KMS-11 (cell line): ENCODE measurements at regions not wholly inside any gene's neighbourhood (a gene's known extent, or its start where the extent isn't known, plus 50 kb on each side); places are given as distances from the start of the nearest gene placed in this dataset.

Experiments used
- H2AFZ ChIP-seq: fragments of 200-600 bp; sonication (generic); 2 replicates; pipeline ENCODE4 v1.6.1; 2016; ENCODE audit warnings: antibody characterized with exemption, mixed run types, low read depth
- H3K27ac ChIP-seq: fragments of 200-600 bp; sonication (generic); 2 replicates; pipeline ENCODE4 v1.6.1; 2016; ENCODE audit warnings: mild to moderate bottlenecking, mixed run types
- H3K27me3 ChIP-seq: fragments of 200-600 bp; sonication (generic); 2 replicates; pipeline ENCODE4 v1.6.1; 2017; ENCODE audit warnings: mild to moderate bottlenecking, low read depth, mixed run types, moderate library complexity; ENCODE audit not compliant: insufficient read depth
- H3K36me3 ChIP-seq: fragments of 200-600 bp; sonication (generic); 2 replicates; pipeline ENCODE4 v1.6.1; 2017; ENCODE audit warnings: mild to moderate bottlenecking, mixed run types; ENCODE audit not compliant: insufficient read depth
- H3K4me1 ChIP-seq: fragments of 200-600 bp; sonication (generic); 2 replicates; pipeline ENCODE4 v1.6.1; 2016; ENCODE audit warnings: mild to moderate bottlenecking, low read depth, mixed run types; ENCODE audit not compliant: poor library complexity, severe bottlenecking
- H3K4me2 ChIP-seq: fragments of 200-600 bp; sonication (generic); 2 replicates; pipeline ENCODE4 v1.7.0; 2016; ENCODE audit warnings: mild to moderate bottlenecking, mixed run types
- H3K4me3 ChIP-seq: fragments of 200-600 bp; sonication (generic); IDR thresholded peaks from 2 replicates; pipeline ENCODE4 v1.6.1; 2017; ENCODE audit warnings: low read depth, low read length, mixed read lengths; ENCODE audit not compliant: insufficient read depth
- H3K79me2 ChIP-seq: fragments of 200-600 bp; sonication (generic); 2 replicates; pipeline ENCODE4 v1.6.1; 2016; ENCODE audit warnings: low read depth, mixed run types; ENCODE audit not compliant: insufficient read depth
- H3K9ac ChIP-seq: fragments of 200-600 bp; sonication (generic); 2 replicates; pipeline ENCODE4 v1.6.1; 2016; ENCODE audit warnings: mild to moderate bottlenecking, mixed run types
- H4K20me1 ChIP-seq: fragments of 200-600 bp; sonication (generic); 2 replicates; pipeline ENCODE4 v1.6.1; 2016; ENCODE audit warnings: mild to moderate bottlenecking, mixed run types; ENCODE audit not compliant: insufficient read depth
- CTCF ChIP-seq: fragments of 200-600 bp; sonication (generic); conservative IDR thresholded peaks from 2 replicates; pipeline ENCODE4 v1.6.1; 2017; ENCODE audit warnings: low read depth, mild to moderate bottlenecking, antibody characterized with exemption, low read length, moderate library complexity, mixed read lengths

GRCh38 chr10:121339114-121339513 is 259.1 kb downstream of the FGFR2 start:
- Histone ChIP-seq H3K9ac (no peak overlapping the region), H3K36me3 (no peaks in the 10 kb centered on the region), H2AFZ (no peak overlapping the region), H3K79me2 (no peaks in the 10 kb centered on the region), H4K20me1 (no peaks in the 10 kb centered on the region), H3K4me1 (no peaks in the 10 kb centered on the region), H3K27ac (no peak overlapping the region), H3K27me3 (no peaks in the 10 kb centered on the region), H3K4me3 (no peak overlapping the region), H3K4me2 (no peak overlapping the region)
- no peak for TF ChIP-seq CTCF

- no peak for TF ChIP-seq CTCF
- H2AFZ ChIP-seq: no peak overlapping the region
- no peak overlapping the region for H3K9ac ChIP-seq
- no peaks in the 10 kb centered on the region for H3K79me2 ChIP-seq
- H3K4me2 ChIP-seq: no peak overlapping the region
- no peak overlapping the region for H3K27ac ChIP-seq
- no peak overlapping the region for H3K4me3 ChIP-seq
- no peaks in the 10 kb centered on the region for H3K4me1 ChIP-seq
- H3K27me3 ChIP-seq: no peaks in the 10 kb centered on the region
- no peaks in the 10 kb centered on the region for H3K36me3 ChIP-seq
- no peaks in the 10 kb centered on the region for H4K20me1 ChIP-seq
These were observed 257.9 kb downstream of the FGFR2 start for GRCh38 chr10:121340271-121340831.

GRCh38 chr10:121351540-121351939 is 246.7 kb downstream of the FGFR2 start:
- Histone ChIP-seq H3K79me2 (no peaks in the 10 kb centered on the region), H4K20me1 (no peaks in the 10 kb centered on the region), H3K9ac (no peak overlapping the region), H3K27me3 (no peaks in the 10 kb centered on the region), H3K4me1 (peaks cover 7% of the 10 kb centered on the region), H2AFZ (no peak overlapping the region), H3K4me3 (no peak overlapping the region), H3K36me3 (no peaks in the 10 kb centered on the region), H3K4me2 (no peak overlapping the region), H3K27ac (no peak overlapping the region)
- TF ChIP-seq CTCF: no peak

GRCh38 chr10:121352231-121352855 is 245.9 kb downstream of the FGFR2 start:
- Histone ChIP-seq H3K9ac (no peak overlapping the region), H3K4me2 (no peak overlapping the region), H3K36me3 (no peaks in the 10 kb centered on the region), H2AFZ (no peak overlapping the region), H4K20me1 (no peaks in the 10 kb centered on the region), H3K4me3 (no peak overlapping the region), H3K4me1 (peaks cover 7% of the 10 kb centered on the region), H3K79me2 (no peaks in the 10 kb centered on the region), H3K27ac (no peak overlapping the region), H3K27me3 (no peaks in the 10 kb centered on the region)
- no peak for TF ChIP-seq CTCF
